Embryonic facial prominence (tissue), 1 donor: ENCODE measurements at regions not wholly inside any gene's neighbourhood (a gene's known extent, or its start where the extent isn't known, plus 50 kb on each side); places are given as distances from the start of the nearest gene placed in this dataset.
"Not testable (repeated sequence)": the region's sequence is repeated elsewhere in the genome, so short reads cannot be mapped to it uniquely, and the experiment has no call there.

Experiments
- DNase-seq: peaks from one replicate; pipeline ENCODE4 v3.0.0-alpha.2; 2016; ENCODE audit errors: extremely low spot score

- no peak for DNase-seq
Measured at GRCh38 chr17:53335443-53335842, 487.3 kb upstream of the KIF2B start.

GRCh38 chr17:53330756-53331155 is 492.0 kb upstream of the KIF2B start:
- no peak for DNase-seq

- DNase-seq: no peak
Measured at GRCh38 chr17:53321651-53322050, 501.1 kb upstream of the KIF2B start.

GRCh38 chr17:53319947-53320346 is 502.8 kb upstream of the KIF2B start:
- DNase-seq: no peak

GRCh38 chr17:53316988-53317387 is 505.7 kb upstream of the KIF2B start:
- no peak for DNase-seq

GRCh38 chr17:53316073-53316472 is 506.7 kb upstream of the KIF2B start:
- no peak for DNase-seq

- no peak for DNase-seq
Measured at GRCh38 chr17:53314521-53314920, 508.2 kb upstream of the KIF2B start.

- DNase-seq: no peak
Measured at GRCh38 chr17:53313746-53314145, 509.0 kb upstream of the KIF2B start.

- no peak for DNase-seq
Measured at GRCh38 chr17:53278466-53278865, 544.3 kb upstream of the KIF2B start.

GRCh38 chr17:53273126-53273525 is 549.6 kb upstream of the KIF2B start:
- no peak for DNase-seq

- peak; percentile 6 for DNase-seq
Measured at GRCh38 chr17:53270936-53271335, 551.8 kb upstream of the KIF2B start.

GRCh38 chr17:53264730-53265129 is 558.0 kb upstream of the KIF2B start:
- DNase-seq: no peak

GRCh38 chr17:53253956-53254597 is 568.6 kb upstream of the KIF2B start:
- DNase-seq: no peak

GRCh38 chr17:53249036-53249435 is 573.7 kb upstream of the KIF2B start:
- DNase-seq: no peak

GRCh38 chr17:53234138-53234537 is 588.6 kb upstream of the KIF2B start:
- DNase-seq: no peak

GRCh38 chr17:53227514-53227913 is 595.2 kb upstream of the KIF2B start:
- no peak for DNase-seq

- no peak for DNase-seq
Measured at GRCh38 chr17:53227111-53227510, 595.6 kb upstream of the KIF2B start.

- no peak for DNase-seq
Measured at GRCh38 chr17:53219821-53220220, 602.9 kb upstream of the KIF2B start.

GRCh38 chr17:53218723-53219122 is 604.0 kb upstream of the KIF2B start:
- DNase-seq: no peak

GRCh38 chr17:53217311-53217710 is 605.4 kb upstream of the KIF2B start:
- DNase-seq: no peak

- DNase-seq: not testable (repeated sequence)
Measured at GRCh38 chr17:53208935-53209334, 613.8 kb upstream of the KIF2B start.

GRCh38 chr17:53193044-53193443 is 629.7 kb upstream of the KIF2B start:
- no peak for DNase-seq

GRCh38 chr17:53191878-53192277 is 630.8 kb upstream of the KIF2B start:
- no peak for DNase-seq

- no peak for DNase-seq
Measured at GRCh38 chr17:53186001-53186400, 636.7 kb upstream of the KIF2B start.
